Neuron (in vitro differentiated cells): ENCODE measurements at regions not wholly inside any gene's neighbourhood (a gene's known extent, or its start where the extent isn't known, plus 50 kb on each side); places are given as distances from the start of the nearest gene placed in this dataset.

Source experiments
- H2AFZ ChIP-seq: one replicate; pipeline ENCODE4 v1.6.1; 2013; ENCODE audit warnings: low read depth, mild to moderate bottlenecking, inconsistent platforms, low read length, moderate library complexity
- H3K27me3 ChIP-seq: one replicate; pipeline ENCODE4 v1.6.1; 2013; ENCODE audit warnings: low read length; ENCODE audit not compliant: insufficient read depth
- H3K36me3 ChIP-seq: one replicate; pipeline ENCODE4 v1.6.1; 2013; ENCODE audit warnings: low read length; ENCODE audit not compliant: insufficient read depth
- H3K4me1 ChIP-seq: one replicate; pipeline ENCODE4 v1.6.1; 2013; ENCODE audit warnings: low read length; ENCODE audit not compliant: insufficient read depth
- H3K4me3 ChIP-seq: 2 replicates; pipeline ENCODE4 v1.5.1; 2013; ENCODE audit warnings: mild to moderate bottlenecking, low read length, moderate library complexity
- H3K9me3 ChIP-seq: one replicate; pipeline ENCODE4 v1.6.1; 2013; ENCODE audit warnings: low read length

DNA sequence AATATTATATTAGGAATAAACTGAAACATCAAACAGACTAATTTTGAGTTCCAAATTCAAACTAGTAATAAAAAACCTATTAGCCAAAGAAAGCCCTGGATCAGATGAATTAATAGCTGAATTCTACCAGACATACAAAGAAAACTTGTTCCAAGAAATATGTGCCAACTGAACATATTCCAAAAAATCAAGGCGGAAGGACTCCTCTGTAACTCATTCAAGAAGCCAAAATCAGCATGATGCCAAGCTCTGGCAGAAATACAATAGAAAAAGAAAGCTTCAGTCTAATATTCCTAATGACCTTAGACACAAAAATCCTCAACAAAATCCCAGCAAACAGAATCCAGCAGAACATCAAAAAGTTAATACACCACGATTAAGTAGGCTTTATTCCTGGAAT is 619.1 kb upstream of the COX7C start:
- H3K27me3 ChIP-seq = no peaks in the 10 kb centered on the region
- H3K4me3 ChIP-seq = no peak overlapping the region
- no peaks in the 10 kb centered on the region for H3K36me3 ChIP-seq
- H3K4me1 ChIP-seq = no peaks in the 10 kb centered on the region
- H2AFZ ChIP-seq = no peak overlapping the region
- no peaks in the 10 kb centered on the region for H3K9me3 ChIP-seq

DNA sequence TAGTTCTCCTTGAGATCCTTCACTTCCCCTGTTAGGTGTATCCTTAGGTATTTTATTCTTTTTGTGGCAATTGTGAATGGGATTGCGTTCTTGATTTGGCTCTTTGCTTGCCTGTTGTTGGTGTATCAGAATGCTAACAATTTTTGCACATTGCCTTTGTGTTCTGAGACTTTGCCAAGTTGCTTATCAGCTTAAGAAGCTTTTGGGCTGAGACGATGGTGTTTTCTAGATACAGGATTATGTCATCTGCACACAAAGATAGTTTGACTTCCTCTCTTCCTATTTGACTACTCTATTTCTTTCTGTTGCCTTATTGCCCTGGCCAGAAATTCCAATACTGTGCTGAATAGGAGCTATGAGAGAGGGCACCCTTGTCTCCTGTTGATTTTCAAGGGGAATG is 609.4 kb upstream of the COX7C start:
- no peak overlapping the region for H2AFZ ChIP-seq
- no peaks in the 10 kb centered on the region for H3K4me1 ChIP-seq
- H3K9me3 ChIP-seq = no peaks in the 10 kb centered on the region
- H3K4me3 ChIP-seq = no peak overlapping the region
- no peaks in the 10 kb centered on the region for H3K27me3 ChIP-seq
- H3K36me3 ChIP-seq = no peaks in the 10 kb centered on the region

DNA sequence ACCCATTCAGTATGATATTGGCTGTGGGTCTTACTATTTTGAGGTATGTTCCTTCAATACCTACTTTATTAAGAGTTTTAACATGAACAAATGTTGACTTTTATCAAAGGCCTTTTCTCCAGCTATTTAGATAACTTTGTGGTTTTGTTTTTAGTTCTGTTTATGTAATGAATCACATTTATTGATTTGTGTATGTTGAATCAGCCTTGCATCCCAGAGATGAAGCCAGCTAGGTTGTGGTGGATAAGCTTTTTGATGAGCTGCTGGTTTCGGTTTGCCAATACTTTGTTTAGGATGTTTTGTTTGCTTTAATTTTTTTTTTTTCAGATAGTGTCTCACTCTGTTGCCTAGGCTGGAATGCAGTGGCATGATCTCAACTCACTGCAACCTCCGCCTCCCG is 609.0 kb upstream of the COX7C start:
- Histone ChIP-seq H3K27me3 (no peaks in the 10 kb centered on the region), H3K4me3 (no peak overlapping the region)

DNA sequence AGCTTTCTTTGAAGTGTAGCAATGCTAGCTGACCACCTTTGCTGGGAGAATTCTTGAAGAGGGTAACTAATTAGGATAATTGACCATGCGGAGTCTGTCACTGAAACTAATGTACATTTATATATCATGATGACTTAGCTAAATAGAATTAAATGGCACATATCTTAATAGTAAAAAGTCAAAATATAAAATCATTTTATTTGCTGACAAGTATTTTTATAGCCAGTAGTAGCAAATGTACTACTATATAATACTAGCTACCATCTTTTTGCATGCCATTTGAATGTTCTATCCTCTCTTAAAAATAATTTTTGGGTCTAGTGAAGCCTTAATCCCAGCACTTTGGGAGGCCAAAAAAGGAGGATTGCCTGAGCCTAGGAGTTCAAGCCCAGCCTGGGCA is 605.8 kb upstream of the COX7C start:
- no peaks in the 10 kb centered on the region for H3K27me3 ChIP-seq
- H3K4me1 ChIP-seq = no peaks in the 10 kb centered on the region
- H3K4me3 ChIP-seq = no peak overlapping the region
- H2AFZ ChIP-seq = no peak overlapping the region
- no peaks in the 10 kb centered on the region for H3K9me3 ChIP-seq
- H3K36me3 ChIP-seq = no peaks in the 10 kb centered on the region

More for the DNA sequence above, 609.0 kb upstream of the COX7C start:
- Histone ChIP-seq H3K36me3 (no peaks in the 10 kb centered on the region), H2AFZ (no peak overlapping the region), H3K9me3 (no peaks in the 10 kb centered on the region), H3K4me1 (no peaks in the 10 kb centered on the region)

DNA sequence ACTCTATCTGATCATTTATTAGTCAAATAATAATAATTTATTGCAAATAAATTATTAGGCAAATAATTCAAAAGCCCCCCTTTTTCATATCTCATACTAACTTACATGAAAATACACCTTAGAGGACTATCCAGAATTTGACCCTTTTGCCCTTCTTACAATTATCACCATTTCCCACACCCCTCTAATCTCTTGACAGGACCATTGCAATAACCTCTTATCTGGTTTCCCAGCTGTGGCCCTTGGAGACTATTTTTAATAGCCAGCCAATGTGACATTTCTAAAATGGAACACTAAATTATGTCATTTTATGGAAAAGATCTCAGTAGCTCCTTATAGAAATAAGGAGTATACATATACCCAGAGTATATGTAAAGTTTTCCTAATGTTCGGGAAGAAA is 588.4 kb upstream of the COX7C start:
- H3K36me3 ChIP-seq = no peaks in the 10 kb centered on the region
- no peaks in the 10 kb centered on the region for H3K4me1 ChIP-seq
- no peak overlapping the region for H2AFZ ChIP-seq
- H3K4me3 ChIP-seq = no peak overlapping the region
- H3K9me3 ChIP-seq = no peaks in the 10 kb centered on the region
- H3K27me3 ChIP-seq = no peaks in the 10 kb centered on the region

DNA sequence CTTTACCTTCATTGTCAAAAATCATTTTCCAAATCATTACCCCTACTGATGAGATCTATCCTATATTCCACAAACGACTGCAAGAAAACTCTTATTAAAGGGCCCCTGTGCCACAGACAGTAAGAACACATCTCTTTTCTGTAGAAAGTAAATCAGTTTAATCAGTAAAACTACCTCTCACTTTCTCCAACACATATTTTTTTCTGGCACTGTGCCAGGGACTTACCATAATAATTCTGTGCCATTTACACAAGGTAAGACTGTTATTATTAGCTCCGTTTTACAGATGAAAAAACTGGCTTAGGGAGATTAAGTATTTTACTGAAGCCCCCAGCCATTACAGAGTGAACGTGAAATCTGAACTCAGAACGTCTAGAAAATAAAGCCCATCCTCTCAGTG is 587.0 kb upstream of the COX7C start:
- H2AFZ ChIP-seq = no peak overlapping the region

DNA sequence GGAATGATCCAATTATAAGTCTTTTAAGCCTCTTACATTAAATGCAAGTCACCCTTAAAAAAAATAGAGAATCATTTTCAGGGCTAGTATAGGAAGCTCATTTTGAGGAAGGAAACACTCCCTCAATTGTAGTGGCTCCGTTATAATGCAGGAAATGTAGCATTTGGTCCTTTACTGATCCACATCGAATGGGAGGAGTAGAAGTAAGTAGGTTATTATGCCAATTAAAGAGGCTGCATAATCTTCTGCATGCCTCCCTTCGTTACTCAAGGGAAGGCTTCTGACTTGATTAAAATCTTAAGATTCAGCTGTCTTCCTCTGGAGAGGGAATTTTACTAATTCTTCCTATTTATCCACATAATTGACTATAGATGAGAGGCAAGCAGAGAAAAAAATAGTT is 579.2 kb upstream of the COX7C start:
- no peaks in the 10 kb centered on the region for H3K4me1 ChIP-seq
- no peaks in the 10 kb centered on the region for H3K27me3 ChIP-seq
- no peak overlapping the region for H3K4me3 ChIP-seq
- no peaks in the 10 kb centered on the region for H3K9me3 ChIP-seq
- H2AFZ ChIP-seq = no peak overlapping the region
- no peaks in the 10 kb centered on the region for H3K36me3 ChIP-seq

More for the DNA sequence above, 587.0 kb upstream of the COX7C start:
- no peak overlapping the region for H3K4me3 ChIP-seq
- H3K27me3 ChIP-seq = no peaks in the 10 kb centered on the region
- H3K9me3 ChIP-seq = no peaks in the 10 kb centered on the region
- H3K4me1 ChIP-seq = no peaks in the 10 kb centered on the region
- no peaks in the 10 kb centered on the region for H3K36me3 ChIP-seq

DNA sequence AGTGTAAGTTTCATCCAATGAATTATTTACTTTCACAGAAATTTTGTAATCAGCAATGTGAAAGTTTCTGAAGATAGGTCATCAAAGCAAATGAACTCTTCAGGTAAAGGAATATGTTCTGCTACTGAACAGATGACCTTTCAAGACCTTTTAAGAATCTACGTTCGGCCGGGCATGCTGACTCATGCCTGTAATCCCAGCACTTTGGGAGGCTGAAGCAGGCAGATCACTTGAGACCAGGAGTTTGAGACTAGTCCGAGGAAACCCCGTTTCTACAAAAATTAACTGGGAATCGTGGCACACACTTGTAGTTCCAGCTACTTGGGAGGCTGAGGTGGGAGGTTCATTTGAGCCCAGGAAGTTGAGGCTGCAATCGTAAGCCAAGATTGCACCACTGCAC is 578.4 kb upstream of the COX7C start:
- Histone ChIP-seq H2AFZ (no peak overlapping the region), H3K27me3 (no peaks in the 10 kb centered on the region), H3K36me3 (no peaks in the 10 kb centered on the region), H3K4me1 (no peaks in the 10 kb centered on the region), H3K4me3 (no peak overlapping the region), H3K9me3 (no peaks in the 10 kb centered on the region)

DNA sequence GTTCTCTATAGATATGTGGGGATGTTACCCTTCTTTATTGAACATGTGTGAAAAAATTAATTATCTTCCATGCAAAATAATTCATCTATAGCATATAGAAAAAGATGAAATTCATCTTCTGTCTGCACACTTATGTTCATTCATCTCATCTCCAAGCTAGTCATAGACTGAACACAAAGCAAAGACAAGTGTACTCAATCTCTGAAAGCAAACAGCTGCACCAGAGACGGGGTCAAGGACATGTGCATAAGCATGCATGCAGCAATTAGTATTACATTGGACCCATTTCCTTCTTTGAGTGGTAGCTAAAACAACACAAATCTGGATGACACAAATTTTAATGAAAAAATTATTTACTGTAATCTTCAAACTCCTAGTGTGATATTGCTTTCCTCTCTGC is 547.0 kb upstream of the COX7C start:
- Histone ChIP-seq H3K4me1 (no peaks in the 10 kb centered on the region), H3K27me3 (no peaks in the 10 kb centered on the region), H3K9me3 (no peaks in the 10 kb centered on the region), H3K36me3 (no peaks in the 10 kb centered on the region), H2AFZ (no peak overlapping the region), H3K4me3 (no peak overlapping the region)

DNA sequence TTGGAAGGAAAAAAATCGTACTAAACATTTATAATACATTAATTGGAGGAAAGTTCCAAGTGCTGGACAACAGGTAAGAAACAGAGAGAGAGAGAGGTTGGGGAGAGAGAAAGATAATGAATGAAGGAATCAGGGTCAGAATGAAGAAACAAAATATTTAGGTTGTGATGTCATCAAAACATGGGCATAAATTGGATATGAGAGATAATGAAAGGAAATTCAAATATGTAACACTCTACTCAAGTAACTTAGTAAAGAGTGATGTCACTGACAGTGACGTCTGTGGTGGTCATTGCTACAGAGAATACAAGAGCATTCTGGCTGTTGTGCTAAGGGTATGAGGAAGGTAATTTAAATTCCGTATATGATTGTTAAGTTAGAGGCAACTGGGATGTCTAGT is 543.4 kb upstream of the COX7C start:
- Histone ChIP-seq H3K9me3 (no peaks in the 10 kb centered on the region), H3K36me3 (no peaks in the 10 kb centered on the region), H3K4me3 (no peak overlapping the region), H3K4me1 (no peaks in the 10 kb centered on the region), H2AFZ (no peak overlapping the region), H3K27me3 (no peaks in the 10 kb centered on the region)

DNA sequence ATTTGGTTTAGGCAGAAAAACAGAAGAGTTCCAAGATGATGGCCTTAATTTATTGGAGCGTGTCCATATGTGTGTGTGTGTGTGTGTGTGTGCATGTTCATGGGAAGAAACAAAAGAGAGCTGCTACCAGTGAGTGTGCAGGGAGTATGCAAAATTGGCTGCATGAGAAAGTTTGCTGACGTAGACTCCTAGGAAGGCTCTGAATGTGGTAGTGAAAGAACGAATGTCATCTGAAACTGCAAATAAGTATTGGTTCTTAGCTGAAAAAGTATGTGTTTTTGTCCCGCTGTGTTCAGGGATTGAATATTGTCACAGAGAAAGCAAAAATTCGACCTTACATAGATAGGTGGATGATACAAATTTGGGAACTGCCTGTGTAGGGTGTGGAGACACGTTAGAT is 542.6 kb upstream of the COX7C start:
- H3K4me1 ChIP-seq = no peaks in the 10 kb centered on the region
- no peaks in the 10 kb centered on the region for H3K36me3 ChIP-seq
- no peaks in the 10 kb centered on the region for H3K9me3 ChIP-seq
- no peaks in the 10 kb centered on the region for H3K27me3 ChIP-seq
- H3K4me3 ChIP-seq = no peak overlapping the region
- H2AFZ ChIP-seq = no peak overlapping the region

DNA sequence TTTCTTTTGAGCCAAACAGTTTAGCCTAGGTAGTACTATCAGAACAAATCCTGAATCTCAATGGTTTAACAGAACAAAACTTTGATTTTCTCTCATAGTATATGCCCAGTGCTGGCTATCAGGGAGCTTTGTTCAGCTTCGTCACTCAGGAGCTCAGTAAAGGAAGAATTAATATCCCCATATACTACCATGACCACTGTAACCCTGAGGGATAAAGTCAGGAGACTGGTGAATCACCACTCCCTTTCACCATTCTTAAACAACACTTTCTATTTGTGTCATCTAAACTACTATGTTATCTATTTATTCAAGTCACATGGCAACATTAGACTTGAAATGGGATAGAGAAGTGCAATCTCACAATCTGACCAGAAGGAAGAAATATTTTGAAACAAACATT is 522.6 kb upstream of the COX7C start:
- Histone ChIP-seq H3K36me3 (no peaks in the 10 kb centered on the region), H3K9me3 (no peaks in the 10 kb centered on the region), H2AFZ (no peak overlapping the region), H3K27me3 (no peaks in the 10 kb centered on the region), H3K4me3 (no peak overlapping the region), H3K4me1 (no peaks in the 10 kb centered on the region)

DNA sequence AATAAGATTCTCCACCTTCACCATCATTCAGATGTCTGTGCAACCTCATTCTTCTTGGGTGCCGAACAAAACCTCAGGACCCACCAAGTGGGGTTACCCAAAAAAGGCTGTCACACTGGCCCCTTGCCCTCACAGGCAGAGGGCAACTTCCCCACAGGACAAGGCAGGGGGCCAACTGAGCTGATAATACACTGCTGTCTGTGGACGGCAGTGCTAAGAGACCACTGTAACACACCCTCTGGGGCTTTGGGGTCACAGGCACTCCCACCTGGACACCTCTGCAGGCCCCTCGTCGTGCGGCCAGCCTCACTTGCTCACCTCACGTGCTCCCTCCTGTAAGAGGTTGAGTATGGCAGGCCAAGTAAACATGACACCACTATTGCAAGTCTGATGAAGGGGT is 515.8 kb upstream of the COX7C start:
- Histone ChIP-seq H3K36me3 (no peaks in the 10 kb centered on the region), H2AFZ (no peak overlapping the region), H3K27me3 (no peaks in the 10 kb centered on the region), H3K9me3 (no peaks in the 10 kb centered on the region), H3K4me3 (no peak overlapping the region), H3K4me1 (no peaks in the 10 kb centered on the region)

DNA sequence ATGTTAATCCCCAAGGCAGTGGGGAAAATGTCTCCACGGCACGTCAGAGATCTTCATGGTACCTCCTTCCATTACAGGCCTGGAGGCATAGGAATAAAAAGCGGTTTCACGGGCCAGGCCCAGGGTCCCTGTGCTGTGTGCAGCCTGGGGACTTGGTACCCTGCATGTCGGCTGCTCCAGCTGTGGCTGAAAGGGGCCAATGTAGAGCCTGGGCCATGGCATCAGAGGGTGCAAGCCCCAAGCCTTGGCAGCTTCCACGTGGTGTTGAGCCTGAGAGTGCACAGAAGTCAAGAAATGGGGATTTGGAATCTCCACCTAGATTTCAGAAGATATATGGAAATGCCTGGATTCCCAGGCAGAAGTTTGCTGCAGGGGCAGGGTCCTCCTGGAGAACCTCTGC is 508.9 kb upstream of the COX7C start:
- Histone ChIP-seq H3K27me3 (no peaks in the 10 kb centered on the region), H3K4me1 (no peaks in the 10 kb centered on the region), H2AFZ (no peak overlapping the region), H3K36me3 (no peaks in the 10 kb centered on the region), H3K4me3 (no peak overlapping the region), H3K9me3 (no peaks in the 10 kb centered on the region)
